VCaP (cell line): ENCODE measurements at regions not wholly inside any gene's neighbourhood (a gene's known extent, or its start where the extent isn't known, plus 50 kb on each side); places are given as distances from the start of the nearest gene placed in this dataset.
A peak's percentile ranks its signal among the peaks of the same experiment; 100 is the strongest.
"Not testable (repeated sequence)": the region's sequence is repeated elsewhere in the genome, so short reads cannot be mapped to it uniquely, and the experiment has no call there.

Source experiments
- H3K27ac ChIP-seq: fragments of 450-650 bp; 2 replicates; pipeline ENCODE4 v1.5.1; 2017
- TF ChIP-seq, protein P1 (sequence below): fragments of 450-650 bp; conservative IDR thresholded peaks from 2 replicates; pipeline ENCODE4 v1.5.1; 2017; ENCODE audit warnings: mild to moderate bottlenecking, moderate library complexity

GRCh38 chr6:13874191-13874549 is 50.6 kb upstream of the RNF182 start:
- H3K27ac ChIP-seq, result peak overlapping the region; percentile 64

GRCh38 chr6:13873288-13874190 is 51.2 kb upstream of the RNF182 start:
- peak overlapping the region; percentile 64 for H3K27ac ChIP-seq
- TF ChIP-seq, protein P1, sequence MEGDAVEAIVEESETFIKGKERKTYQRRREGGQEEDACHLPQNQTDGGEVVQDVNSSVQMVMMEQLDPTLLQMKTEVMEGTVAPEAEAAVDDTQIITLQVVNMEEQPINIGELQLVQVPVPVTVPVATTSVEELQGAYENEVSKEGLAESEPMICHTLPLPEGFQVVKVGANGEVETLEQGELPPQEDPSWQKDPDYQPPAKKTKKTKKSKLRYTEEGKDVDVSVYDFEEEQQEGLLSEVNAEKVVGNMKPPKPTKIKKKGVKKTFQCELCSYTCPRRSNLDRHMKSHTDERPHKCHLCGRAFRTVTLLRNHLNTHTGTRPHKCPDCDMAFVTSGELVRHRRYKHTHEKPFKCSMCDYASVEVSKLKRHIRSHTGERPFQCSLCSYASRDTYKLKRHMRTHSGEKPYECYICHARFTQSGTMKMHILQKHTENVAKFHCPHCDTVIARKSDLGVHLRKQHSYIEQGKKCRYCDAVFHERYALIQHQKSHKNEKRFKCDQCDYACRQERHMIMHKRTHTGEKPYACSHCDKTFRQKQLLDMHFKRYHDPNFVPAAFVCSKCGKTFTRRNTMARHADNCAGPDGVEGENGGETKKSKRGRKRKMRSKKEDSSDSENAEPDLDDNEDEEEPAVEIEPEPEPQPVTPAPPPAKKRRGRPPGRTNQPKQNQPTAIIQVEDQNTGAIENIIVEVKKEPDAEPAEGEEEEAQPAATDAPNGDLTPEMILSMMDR, result peak; percentile 70

More at GRCh38 chr6:13874191-13874549, 50.6 kb upstream of the RNF182 start:
- TF ChIP-seq, protein P1, result no peak

DNA sequence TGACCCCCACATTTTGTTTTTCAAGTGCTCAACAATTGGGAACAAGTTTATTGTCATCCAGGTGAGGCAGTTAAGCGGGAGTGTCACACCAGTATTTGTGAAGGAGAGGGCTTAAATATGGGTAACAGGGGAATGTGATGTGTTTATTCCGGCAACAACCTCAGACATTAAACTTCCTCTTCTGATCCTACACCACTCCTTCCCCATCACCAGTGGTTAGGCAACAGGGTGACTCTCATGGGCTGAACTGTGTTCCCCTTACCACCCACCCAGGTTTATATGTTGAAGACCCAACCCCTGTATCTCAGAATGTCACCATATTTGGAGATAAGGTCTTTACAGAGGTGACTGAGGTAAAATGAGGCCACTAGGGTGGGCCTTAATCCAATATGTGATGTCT is 52.1 kb upstream of the RNF182 start:
- H3K27ac ChIP-seq, result peak overlapping the region; percentile 64
- TF ChIP-seq, protein P1, result no peak

GRCh38 chr6:13872006-13872405 is 52.7 kb upstream of the RNF182 start:
- not testable (repeated sequence) for H3K27ac ChIP-seq

GRCh38 chr6:13870214-13870830 is 54.4 kb upstream of the RNF182 start:
- H3K27ac ChIP-seq, result no peak overlapping the region
- TF ChIP-seq, protein P1, result no peak

DNA sequence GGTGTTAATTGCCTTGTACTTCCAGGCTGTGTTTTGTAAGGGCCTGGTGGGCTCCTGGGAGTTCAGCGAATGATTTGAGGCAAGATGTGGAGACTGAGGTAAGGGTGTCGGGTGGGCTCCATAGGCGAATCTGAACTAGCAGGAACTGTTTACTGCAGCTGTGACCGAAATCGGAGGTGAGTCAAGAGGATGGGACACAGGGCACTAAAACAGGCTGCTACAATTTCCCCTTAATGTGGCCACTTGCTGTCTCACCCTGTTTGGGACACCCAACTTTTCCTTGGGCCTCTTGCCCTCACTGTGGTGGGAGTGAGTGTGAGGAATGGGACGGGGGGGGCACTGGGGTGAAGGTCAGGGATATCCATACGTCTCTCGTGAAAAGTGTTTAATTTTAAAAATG is 53.9 kb upstream of the MCUR1 start:
- no peak overlapping the region for H3K27ac ChIP-seq

GRCh38 chr6:13866301-13866700 is 51.9 kb upstream of the MCUR1 start:
- H3K27ac ChIP-seq, result no peak overlapping the region
- TF ChIP-seq, protein P1, result no peak

More for the DNA sequence above, 53.9 kb upstream of the MCUR1 start:
- TF ChIP-seq, protein P1, result no peak

- TF ChIP-seq, protein P1, result no peak
- no peak overlapping the region for H3K27ac ChIP-seq
Measured at GRCh38 chr6:13865141-13865540, 50.8 kb upstream of the MCUR1 start.

DNA sequence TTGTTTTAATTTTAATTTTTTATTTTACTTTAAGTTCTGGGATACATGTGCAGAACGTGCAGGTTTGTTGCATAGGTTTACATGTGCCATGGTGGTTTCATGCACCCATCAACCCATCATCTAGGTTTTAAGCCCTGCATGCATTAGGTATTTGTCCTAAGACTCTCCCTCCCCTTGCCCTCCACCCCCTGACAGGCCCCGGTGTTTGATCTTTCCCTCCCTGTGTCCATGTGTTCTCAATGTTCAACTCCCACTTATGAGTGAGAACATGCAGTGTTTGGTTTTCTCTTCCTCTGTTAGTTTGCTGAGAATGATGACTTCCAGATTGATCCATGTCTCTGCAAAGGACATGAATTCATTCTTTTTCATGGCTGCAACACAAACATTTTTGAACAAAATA is 50.3 kb upstream of the MCUR1 start:
- H3K27ac ChIP-seq, result not testable (repeated sequence)
